ENCODE measurements at regions not wholly inside any gene's neighbourhood (a gene's known extent, or its start where the extent isn't known, plus 50 kb on each side); places are given as distances from the start of the nearest gene placed in this dataset.
"Not testable (repeated sequence)": the region's sequence is repeated elsewhere in the genome, so short reads cannot be mapped to it uniquely, and the experiment has no call there.

- not testable (repeated sequence) for TF ChIP-seq POLR2AphosphoS5 (IDR thresholded peaks at IDR 0.05; ENCODE audit: low read length); CTCF (IDR thresholded peaks at IDR 0.05 in 2 of 3, conservative IDR thresholded peaks at IDR 0.05 in 1 of 3; ENCODE audit: control insufficient read depth in 2 of 3, extremely low read depth in 1 of 3, insufficient read depth in 1 of 3, low read depth in 3 of 3, low read length in 3 of 3); POLR2A (IDR thresholded peaks at IDR 0.05; ENCODE audit: low read depth, low read length); EZH2 (IDR thresholded peaks at IDR 0.05; ENCODE audit: borderline replicate concordance, control insufficient read depth, low read depth, low read length); ZBTB33 (IDR thresholded peaks at IDR 0.05); JUNB (IDR thresholded peaks at IDR 0.05); KDM1A (IDR thresholded peaks at IDR 0.05; ENCODE audit: borderline replicate concordance); NR2C2 (IDR thresholded peaks at IDR 0.05; ENCODE audit: borderline replicate concordance, control insufficient read depth, insufficient read length, low read depth); USF2 (IDR thresholded peaks at IDR 0.05; ENCODE audit: borderline replicate concordance, low read depth, low read length); STAT1 (conservative IDR thresholded peaks at IDR 0.05); EP300 (IDR thresholded peaks at IDR 0.05; ENCODE audit: borderline replicate concordance in 1 of 2, control insufficient read depth in 1 of 2, low read depth in 2 of 2, low read length in 2 of 2); SIN3A (IDR thresholded peaks at IDR 0.05; ENCODE audit: low read depth, low read length); SP1 (IDR thresholded peaks at IDR 0.05; ENCODE audit: low read depth, low read length); RAD21 (IDR thresholded peaks at IDR 0.05; ENCODE audit: insufficient read depth, low read depth, low read length)
Observed at GRCh38 chr2:82737965-82738364, 1721.1 kb downstream of the SUCLG1 start.
